OCI-LY3 (cell line): ENCODE measurements at regions not wholly inside any gene's neighbourhood (a gene's known extent, or its start where the extent isn't known, plus 50 kb on each side); places are given as distances from the start of the nearest gene placed in this dataset.

Experiments
- EZH2phosphoT487 ChIP-seq: fragments of 200-600 bp; shearing (Covaris generic); IDR thresholded peaks from 2 replicates; pipeline ENCODE4 v1.6.1; 2018; ENCODE audit warnings: antibody characterized with exemption, mixed run types, low read depth
- TF ChIP-seq, protein P1 (sequence below): fragments of 200-600, 300-600 bp; sonication (generic); IDR thresholded peaks from 2 replicates; pipeline ENCODE4 v1.5.1; 2014; ENCODE audit warnings: antibody characterized with exemption, low read length, low read depth

DNA sequence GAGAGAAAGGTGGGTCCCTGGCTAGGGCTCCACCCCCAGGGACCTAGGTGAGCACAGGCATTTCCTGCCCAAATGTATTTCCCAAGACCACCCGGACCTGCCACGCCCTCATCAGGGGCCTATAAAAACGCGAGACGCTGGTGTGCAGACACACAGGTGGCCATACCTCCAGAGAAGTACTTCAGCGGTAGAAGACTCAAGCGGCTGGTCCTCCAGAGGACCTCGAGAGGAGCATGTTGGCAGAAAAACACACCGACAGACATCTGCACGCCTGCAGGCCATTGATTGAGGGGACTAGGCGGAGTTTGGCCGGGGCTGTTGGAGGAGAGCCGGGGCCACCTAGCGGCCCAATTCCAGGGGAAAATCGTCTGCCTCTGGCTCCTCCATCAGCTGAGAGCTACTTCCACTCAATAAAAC, 695.8 kb upstream of the MMS22L start:
- TF ChIP-seq, protein P1, sequence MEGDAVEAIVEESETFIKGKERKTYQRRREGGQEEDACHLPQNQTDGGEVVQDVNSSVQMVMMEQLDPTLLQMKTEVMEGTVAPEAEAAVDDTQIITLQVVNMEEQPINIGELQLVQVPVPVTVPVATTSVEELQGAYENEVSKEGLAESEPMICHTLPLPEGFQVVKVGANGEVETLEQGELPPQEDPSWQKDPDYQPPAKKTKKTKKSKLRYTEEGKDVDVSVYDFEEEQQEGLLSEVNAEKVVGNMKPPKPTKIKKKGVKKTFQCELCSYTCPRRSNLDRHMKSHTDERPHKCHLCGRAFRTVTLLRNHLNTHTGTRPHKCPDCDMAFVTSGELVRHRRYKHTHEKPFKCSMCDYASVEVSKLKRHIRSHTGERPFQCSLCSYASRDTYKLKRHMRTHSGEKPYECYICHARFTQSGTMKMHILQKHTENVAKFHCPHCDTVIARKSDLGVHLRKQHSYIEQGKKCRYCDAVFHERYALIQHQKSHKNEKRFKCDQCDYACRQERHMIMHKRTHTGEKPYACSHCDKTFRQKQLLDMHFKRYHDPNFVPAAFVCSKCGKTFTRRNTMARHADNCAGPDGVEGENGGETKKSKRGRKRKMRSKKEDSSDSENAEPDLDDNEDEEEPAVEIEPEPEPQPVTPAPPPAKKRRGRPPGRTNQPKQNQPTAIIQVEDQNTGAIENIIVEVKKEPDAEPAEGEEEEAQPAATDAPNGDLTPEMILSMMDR, result no peak
- TF ChIP-seq EZH2phosphoT487, result no peak
